Peyer's patch (tissue), 4 donors: ENCODE measurements at regions not wholly inside any gene's neighbourhood (a gene's known extent, or its start where the extent isn't known, plus 50 kb on each side); places are given as distances from the start of the nearest gene placed in this dataset.

ENCODE experiments used
- POLR2A ChIP-seq, 2 donors: fragments of 450-650 bp; IDR thresholded peaks; one replicate each; pipeline ENCODE4 v1.5.1; 2017; ENCODE audit warnings: antibody characterized with exemption in 2 of 2, mild to moderate bottlenecking in 2 of 2, moderate library complexity in 2 of 2
- TF ChIP-seq, protein P1 (sequence below), 6 experiments: fragments of 450-650 bp in 4 of 6; fragments of 200-600 bp in 2 of 6; sonication (generic) in 1 of 6; IDR thresholded peaks; one replicate each; pipeline ENCODE4 v1.5.1; 2017 to 2019; ENCODE audit warnings: antibody characterized with exemption in 6 of 6, mild to moderate bottlenecking in 3 of 6, moderate library complexity in 1 of 6

DNA sequence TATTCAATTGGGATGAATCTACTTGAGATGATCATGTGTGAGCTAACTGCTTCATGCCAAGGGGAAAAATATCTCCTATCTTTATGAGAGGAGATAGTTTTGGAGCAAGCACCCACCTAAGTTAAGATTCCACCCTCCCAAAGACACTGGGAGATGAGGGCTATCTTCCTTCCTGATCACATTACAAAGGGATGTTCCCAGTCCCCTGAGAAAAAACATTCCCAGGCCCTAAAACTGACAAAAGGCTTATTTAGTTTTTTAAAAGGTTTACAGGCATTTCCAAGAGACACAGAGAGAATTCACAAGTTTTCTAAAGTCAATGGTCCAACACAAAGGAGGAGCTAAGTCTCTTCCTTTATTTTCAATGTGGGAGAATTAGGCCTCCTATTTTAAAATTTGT lies 401.5 kb downstream of the FBXO15 start:
- no peak for TF ChIP-seq POLR2A (IDR thresholded peaks at IDR 0.05)
- TF ChIP-seq, protein P1, sequence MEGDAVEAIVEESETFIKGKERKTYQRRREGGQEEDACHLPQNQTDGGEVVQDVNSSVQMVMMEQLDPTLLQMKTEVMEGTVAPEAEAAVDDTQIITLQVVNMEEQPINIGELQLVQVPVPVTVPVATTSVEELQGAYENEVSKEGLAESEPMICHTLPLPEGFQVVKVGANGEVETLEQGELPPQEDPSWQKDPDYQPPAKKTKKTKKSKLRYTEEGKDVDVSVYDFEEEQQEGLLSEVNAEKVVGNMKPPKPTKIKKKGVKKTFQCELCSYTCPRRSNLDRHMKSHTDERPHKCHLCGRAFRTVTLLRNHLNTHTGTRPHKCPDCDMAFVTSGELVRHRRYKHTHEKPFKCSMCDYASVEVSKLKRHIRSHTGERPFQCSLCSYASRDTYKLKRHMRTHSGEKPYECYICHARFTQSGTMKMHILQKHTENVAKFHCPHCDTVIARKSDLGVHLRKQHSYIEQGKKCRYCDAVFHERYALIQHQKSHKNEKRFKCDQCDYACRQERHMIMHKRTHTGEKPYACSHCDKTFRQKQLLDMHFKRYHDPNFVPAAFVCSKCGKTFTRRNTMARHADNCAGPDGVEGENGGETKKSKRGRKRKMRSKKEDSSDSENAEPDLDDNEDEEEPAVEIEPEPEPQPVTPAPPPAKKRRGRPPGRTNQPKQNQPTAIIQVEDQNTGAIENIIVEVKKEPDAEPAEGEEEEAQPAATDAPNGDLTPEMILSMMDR (IDR thresholded peaks at IDR 0.05) = no peak
